ENCODE measurements at regions not wholly inside any gene's neighbourhood (a gene's known extent, or its start where the extent isn't known, plus 50 kb on each side); places are given as distances from the start of the nearest gene placed in this dataset.

GRCh38 chr6:98117068-98117467 is 717.3 kb upstream of the POU3F2 start:
- DNase-seq (ENCODE audit: low read depth): no peak
- no peak for TF ChIP-seq CTCF (IDR thresholded peaks at IDR 0.05; ENCODE audit: control insufficient read depth, insufficient read depth, low read depth, low read length, missing control alignments)
- no peak overlapping the region for H3K4me3 ChIP-seq (ENCODE audit: control insufficient read depth, low read depth, low read length)

DNA sequence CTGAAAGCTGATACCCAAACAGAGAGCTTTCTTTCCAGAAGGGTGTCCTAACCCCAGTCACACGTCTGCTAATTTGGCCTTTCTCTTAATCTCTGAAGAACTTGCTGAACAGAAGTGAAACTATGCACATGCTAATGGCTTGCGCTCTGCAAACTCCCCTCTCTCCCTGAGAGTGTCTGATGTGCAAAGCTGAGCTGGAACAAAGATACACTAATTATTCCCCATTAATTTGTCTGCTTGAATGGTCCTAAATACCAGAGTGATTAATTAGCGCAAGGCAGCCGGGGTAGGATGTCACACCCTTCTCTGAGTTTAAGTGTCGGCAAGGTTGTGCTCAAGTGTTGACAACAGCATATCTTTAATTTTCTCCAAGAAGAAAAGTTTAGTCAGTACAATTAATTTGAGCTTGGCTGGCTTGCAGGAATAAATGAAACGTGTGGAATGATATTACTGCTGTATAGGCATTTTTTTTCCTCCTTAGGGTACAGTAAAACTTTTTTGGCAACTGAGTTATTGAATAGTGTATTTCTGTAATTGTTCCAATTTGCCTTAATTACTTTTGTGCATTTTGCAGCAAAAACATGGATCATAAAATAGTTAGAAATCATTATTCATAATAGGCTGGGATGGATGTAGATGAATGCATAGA is 715.9 kb upstream of the POU3F2 start:
- TF ChIP-seq CTCF (IDR thresholded peaks at IDR 0.05; ENCODE audit: control insufficient read depth, insufficient read depth, low read depth, low read length, missing control alignments): no peak
- DNase-seq (ENCODE audit: low read depth): no peak
- no peak overlapping the region for H3K4me3 ChIP-seq (ENCODE audit: control insufficient read depth, low read depth, low read length)

- TF ChIP-seq CTCF (IDR thresholded peaks at IDR 0.05; ENCODE audit: control insufficient read depth, insufficient read depth, low read depth, low read length, missing control alignments): no peak
- no peak for DNase-seq (ENCODE audit: low read depth)
- no peak overlapping the region for H3K4me3 ChIP-seq (ENCODE audit: control insufficient read depth, low read depth, low read length)
Observed at GRCh38 chr6:98124171-98124570, 710.2 kb upstream of the POU3F2 start.

DNA sequence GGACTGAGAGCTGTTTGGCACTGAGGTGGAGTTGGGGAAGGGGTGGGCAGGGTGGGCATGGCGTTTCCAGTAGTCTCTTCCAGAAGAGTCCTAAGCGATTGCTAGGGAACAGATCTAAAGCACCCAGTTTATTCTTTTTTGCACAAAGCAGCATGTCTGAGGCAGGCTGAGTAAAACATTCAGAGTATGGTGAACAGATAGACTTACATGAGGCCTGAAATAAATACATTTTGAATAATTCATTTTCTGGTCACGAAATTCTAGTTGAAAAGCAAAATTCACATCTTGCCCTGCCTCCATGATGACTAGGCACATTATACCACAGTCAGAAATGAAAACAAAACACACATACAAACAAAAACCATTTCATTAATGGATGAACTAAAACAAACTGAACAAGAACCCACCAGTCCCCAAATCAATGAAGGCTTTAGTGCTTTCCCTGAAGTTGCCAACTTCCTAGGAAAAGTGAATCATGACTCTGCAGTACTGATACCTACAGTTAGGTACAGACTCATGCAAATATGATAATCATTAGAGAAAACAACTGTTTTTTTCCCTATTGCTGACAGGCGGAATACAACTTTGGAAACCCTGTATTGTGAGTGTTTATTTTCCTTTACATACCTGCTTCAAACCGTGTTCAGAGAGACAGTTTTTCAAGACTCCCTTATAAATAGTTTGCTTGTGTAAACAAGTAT is 702.9 kb upstream of the POU3F2 start:
- no peak for TF ChIP-seq CTCF (IDR thresholded peaks at IDR 0.05; ENCODE audit: control insufficient read depth, insufficient read depth, low read depth, low read length, missing control alignments)
- no peak for DNase-seq (ENCODE audit: low read depth)
- H3K4me3 ChIP-seq (ENCODE audit: control insufficient read depth, low read depth, low read length): no peak overlapping the region

GRCh38 chr6:98136333-98136732 is 698.0 kb upstream of the POU3F2 start:
- no peak for DNase-seq (ENCODE audit: low read depth)
- no peak overlapping the region for H3K4me3 ChIP-seq (ENCODE audit: control insufficient read depth, low read depth, low read length)
- TF ChIP-seq CTCF (IDR thresholded peaks at IDR 0.05; ENCODE audit: control insufficient read depth, insufficient read depth, low read depth, low read length, missing control alignments): no peak

- no peak for TF ChIP-seq CTCF (IDR thresholded peaks at IDR 0.05; ENCODE audit: control insufficient read depth, insufficient read depth, low read depth, low read length, missing control alignments)
- DNase-seq (ENCODE audit: low read depth): no peak
Observed at GRCh38 chr6:98137391-98137790, 697.0 kb upstream of the POU3F2 start.

More at GRCh38 chr6:98137391-98137790, 697.0 kb upstream of the POU3F2 start:
- H3K4me3 ChIP-seq (ENCODE audit: control insufficient read depth, low read depth, low read length): no peak overlapping the region
